Bronchial epithelial cell (primary cell): ENCODE measurements at regions not wholly inside any gene's neighbourhood (a gene's known extent, or its start where the extent isn't known, plus 50 kb on each side); places are given as distances from the start of the nearest gene placed in this dataset.
"Not testable (repeated sequence)": the region's sequence is repeated elsewhere in the genome, so short reads cannot be mapped to it uniquely, and the experiment has no call there.

ENCODE experiments used
- DNase-seq: peaks from one replicate; pipeline ENCODE4 v3.0.0-alpha.2; 2010; ENCODE audit warnings: low read depth
- FAIRE-seq: peaks from 2 replicates; lab custom pipeline; 2011; peaks lifted over from hg19 to GRCh38; lab: Jason Lieb, UNC
- H3K27me3 ChIP-seq: 2 replicates; pipeline ENCODE4 v1.5.1; 2011; ENCODE audit warnings: low read length; ENCODE audit not compliant: control insufficient read depth, insufficient read depth
- H3K36me3 ChIP-seq: 2 replicates; pipeline ENCODE4 v1.5.1; 2011; ENCODE audit warnings: low read length; ENCODE audit not compliant: control insufficient read depth, insufficient read depth
- H3K4me3 ChIP-seq: 2 replicates; pipeline ENCODE4 v1.5.1; 2011; ENCODE audit warnings: mild to moderate bottlenecking, low read depth, low read length, control low read depth
- TF ChIP-seq, protein P1 (sequence below): IDR thresholded peaks from 2 replicates; pipeline ENCODE4 v1.5.1; 2011; ENCODE audit warnings: mild to moderate bottlenecking, moderate library complexity, low read length, control low read depth, inconsistent platforms; ENCODE audit not compliant: insufficient read depth, severe bottlenecking

DNA sequence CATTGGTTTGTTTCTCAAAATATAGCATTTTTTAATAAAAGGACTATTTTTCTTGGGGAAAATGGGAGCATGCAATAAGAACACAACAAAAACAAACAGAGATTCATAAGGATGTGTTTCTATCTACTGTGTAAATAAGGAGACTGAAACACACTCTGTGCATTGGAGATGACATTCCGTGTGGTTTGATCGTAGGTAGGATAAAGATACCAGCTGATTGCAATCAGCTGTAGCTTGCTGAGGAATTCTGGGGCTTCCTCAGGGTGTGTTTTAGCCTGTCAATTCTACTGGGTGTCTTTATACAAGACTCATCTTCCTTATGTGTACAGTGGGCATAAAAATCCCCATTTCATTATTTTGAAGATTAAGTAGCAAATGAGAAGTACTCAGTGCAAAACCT, 591.6 kb downstream of the DSC3 start:
- H3K36me3 ChIP-seq: no peaks in the 10 kb centered on the region
- H3K4me3 ChIP-seq: no peak overlapping the region
- TF ChIP-seq, protein P1, sequence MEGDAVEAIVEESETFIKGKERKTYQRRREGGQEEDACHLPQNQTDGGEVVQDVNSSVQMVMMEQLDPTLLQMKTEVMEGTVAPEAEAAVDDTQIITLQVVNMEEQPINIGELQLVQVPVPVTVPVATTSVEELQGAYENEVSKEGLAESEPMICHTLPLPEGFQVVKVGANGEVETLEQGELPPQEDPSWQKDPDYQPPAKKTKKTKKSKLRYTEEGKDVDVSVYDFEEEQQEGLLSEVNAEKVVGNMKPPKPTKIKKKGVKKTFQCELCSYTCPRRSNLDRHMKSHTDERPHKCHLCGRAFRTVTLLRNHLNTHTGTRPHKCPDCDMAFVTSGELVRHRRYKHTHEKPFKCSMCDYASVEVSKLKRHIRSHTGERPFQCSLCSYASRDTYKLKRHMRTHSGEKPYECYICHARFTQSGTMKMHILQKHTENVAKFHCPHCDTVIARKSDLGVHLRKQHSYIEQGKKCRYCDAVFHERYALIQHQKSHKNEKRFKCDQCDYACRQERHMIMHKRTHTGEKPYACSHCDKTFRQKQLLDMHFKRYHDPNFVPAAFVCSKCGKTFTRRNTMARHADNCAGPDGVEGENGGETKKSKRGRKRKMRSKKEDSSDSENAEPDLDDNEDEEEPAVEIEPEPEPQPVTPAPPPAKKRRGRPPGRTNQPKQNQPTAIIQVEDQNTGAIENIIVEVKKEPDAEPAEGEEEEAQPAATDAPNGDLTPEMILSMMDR: no peak
- DNase-seq: no peak
- FAIRE-seq: no peak
- H3K27me3 ChIP-seq: no peaks in the 10 kb centered on the region

- no peak for DNase-seq
- no peaks in the 10 kb centered on the region for H3K36me3 ChIP-seq
- H3K27me3 ChIP-seq: no peaks in the 10 kb centered on the region
- no peak overlapping the region for H3K4me3 ChIP-seq
- no peak for FAIRE-seq
- TF ChIP-seq, protein P1: no peak
These were observed 595.9 kb downstream of the DSC3 start for GRCh38 chr18:30446605-30447004.

DNA sequence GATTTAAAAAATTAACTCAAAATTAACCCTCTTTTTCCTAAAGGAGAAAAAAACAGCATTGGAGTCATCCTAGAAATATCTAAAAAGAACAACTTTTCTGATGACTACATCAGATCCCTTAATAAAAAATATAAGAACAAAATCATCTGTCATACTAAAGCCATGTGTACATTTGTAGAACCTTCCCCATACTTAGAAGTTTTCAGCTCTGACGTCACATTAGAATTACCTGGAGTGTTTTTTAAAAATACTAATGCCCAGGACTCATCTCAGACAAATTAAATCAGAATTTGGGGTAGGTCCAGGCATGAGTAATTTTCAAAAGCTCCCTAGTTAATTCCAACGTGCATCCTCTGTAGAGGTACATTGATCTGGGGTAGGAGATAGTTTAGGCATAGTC, 598.0 kb downstream of the DSC3 start:
- H3K36me3 ChIP-seq: no peaks in the 10 kb centered on the region
- no peak for DNase-seq
- FAIRE-seq: no peak
- no peaks in the 10 kb centered on the region for H3K27me3 ChIP-seq
- TF ChIP-seq, protein P1: no peak
- H3K4me3 ChIP-seq: no peak overlapping the region

DNA sequence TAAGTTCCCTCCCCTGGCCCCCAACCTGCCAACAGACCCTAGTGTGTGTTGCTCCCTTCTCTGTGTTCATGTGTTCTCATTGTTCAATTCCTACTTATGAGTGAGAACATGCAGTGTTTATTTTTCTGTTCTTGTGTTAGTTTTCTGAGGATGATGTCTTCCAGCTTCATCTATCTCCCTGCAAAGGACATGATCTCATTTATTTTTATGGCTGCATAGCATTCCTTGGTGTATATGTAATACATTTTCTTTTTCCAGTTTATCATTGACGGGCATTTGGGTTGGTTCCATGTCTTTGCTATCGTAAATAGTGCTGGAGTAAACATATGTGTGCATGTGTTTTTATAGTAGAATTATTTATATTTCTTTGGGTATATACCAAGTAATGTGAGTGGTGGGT, 602.2 kb downstream of the DSC3 start:
- Histone ChIP-seq H3K27me3 (no peaks in the 10 kb centered on the region), H3K4me3 (no peak overlapping the region), H3K36me3 (no peaks in the 10 kb centered on the region)
- FAIRE-seq: no peak
- TF ChIP-seq, protein P1: no peak
- DNase-seq: no peak

DNA sequence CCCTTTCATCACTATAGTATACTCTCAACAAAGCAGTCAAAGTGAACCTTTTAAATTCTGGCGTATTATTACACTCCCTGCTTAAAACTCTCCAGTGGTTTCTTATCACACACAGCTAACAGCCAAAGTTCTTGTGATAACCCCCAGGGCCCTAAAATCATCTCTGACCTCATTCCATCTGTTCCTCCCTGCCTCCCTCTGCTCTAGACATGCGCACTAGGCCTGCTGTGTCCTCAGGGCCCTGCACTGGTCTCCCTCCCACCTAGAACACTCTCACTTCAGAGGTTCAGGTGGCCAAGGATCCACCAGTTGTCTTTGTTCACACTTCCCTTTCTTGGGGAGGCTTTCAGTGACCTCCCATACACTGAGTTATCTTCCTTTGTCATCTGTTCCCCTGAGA, 603.4 kb downstream of the DSC3 start:
- TF ChIP-seq, protein P1: no peak
- FAIRE-seq: no peak
- no peaks in the 10 kb centered on the region for H3K27me3 ChIP-seq
- no peak overlapping the region for H3K4me3 ChIP-seq
- no peak for DNase-seq
- no peaks in the 10 kb centered on the region for H3K36me3 ChIP-seq

DNA sequence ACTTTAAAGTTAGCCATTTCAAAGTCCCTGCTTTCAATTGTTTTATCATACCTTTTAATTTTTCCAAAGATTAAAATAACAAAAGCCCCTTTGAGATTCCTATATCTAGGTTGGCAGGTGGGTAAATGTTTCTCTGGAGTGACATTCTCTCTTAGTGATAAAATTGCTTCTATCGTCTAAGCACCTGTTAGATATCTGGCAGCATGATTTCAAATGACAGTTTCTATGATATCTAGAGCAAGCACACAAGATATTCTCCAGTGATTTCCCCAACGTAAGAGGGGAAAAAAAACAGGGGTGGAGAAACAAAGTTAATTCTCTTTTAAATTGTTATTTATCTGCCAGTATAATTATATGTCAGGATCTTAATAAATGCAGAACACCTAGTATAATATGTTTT, 610.2 kb downstream of the DSC3 start:
- Histone ChIP-seq H3K27me3 (no peaks in the 10 kb centered on the region), H3K4me3 (no peak overlapping the region), H3K36me3 (no peaks in the 10 kb centered on the region)
- DNase-seq (no peak), FAIRE-seq (no peak)
- TF ChIP-seq, protein P1: no peak

- H3K4me3 ChIP-seq, H3K36me3 ChIP-seq, FAIRE-seq, H3K27me3 ChIP-seq, DNase-seq: not testable (repeated sequence)
These were observed 623.1 kb downstream of the DSC3 start for GRCh38 chr18:30419399-30419798.
